HepG2 (cell line): ENCODE measurements at regions not wholly inside any gene's neighbourhood (a gene's known extent, or its start where the extent isn't known, plus 50 kb on each side); places are given as distances from the start of the nearest gene placed in this dataset.
"Not testable (repeated sequence)": the region's sequence is repeated elsewhere in the genome, so short reads cannot be mapped to it uniquely, and the experiment has no call there.

Experiments used
- ATAC-seq: fragments of 200-7000 bp; cut with Tn5 transposase; 3 replicates; pipeline ENCODE4 v1.9.1; 2020; ENCODE audit warnings: mild to moderate bottlenecking, moderate library complexity
- BruUV-seq: library from RNA; stranded (reverse); fragments of 400-500 nt; replicated peaks from 2 replicates; lab custom pipeline; 2021; lab: Mats Ljungman, UMichigan
- CTCF ChIA-PET: fragments of 300-600 bp; formaldehyde crosslinking; extraction: SDS; loops from one replicate; lab custom pipeline; 2021; ENCODE audit warnings: low total read pairs, inconsistent platforms, low intra/inter-chr PET ratio; lab: Yijun Ruan, JAX
- POLR2A ChIA-PET: fragments of 350-600 bp; sonication (Branson Sonifier 250); formaldehyde crosslinking; loops from one replicate; lab custom pipeline; 2020; ENCODE audit warnings: antibody characterized with exemption, inconsistent platforms; lab: Yijun Ruan, JAX
- DNase-seq: peaks from one replicate; pipeline ENCODE4 v3.0.0-alpha.2; 2015; ENCODE audit warnings: low spot score
- FAIRE-seq: peaks from 3 replicates; lab custom pipeline; 2011; peaks lifted over from hg19 to GRCh38; lab: Jason Lieb, UNC
- H2AFZ ChIP-seq: one replicate; pipeline ENCODE4 v1.6.1; 2011; ENCODE audit warnings: low read length, inconsistent platforms
- H3K27ac ChIP-seq: fragments of 300-600 bp; 3 replicates; pipeline ENCODE4 v1.8.0; 2011; ENCODE audit warnings: mixed run types, mild to moderate bottlenecking, mixed read lengths, low read length, inconsistent platforms; ENCODE audit not compliant: insufficient read depth; ENCODE audit errors: extremely low read length
- H3K27me3 ChIP-seq, 2 experiments: fragments of 200-600 bp in 1 of 2; 2 replicates in 1 of 2; 3 replicates in 1 of 2; pipeline versions ENCODE4 v1.6.0 to v1.8.0; 2011; ENCODE audit warnings: low read length in 2 of 2, mild to moderate bottlenecking in 2 of 2, moderate library complexity in 2 of 2, inconsistent platforms in 1 of 2; ENCODE audit not compliant: insufficient read depth in 2 of 2, control insufficient read depth in 1 of 2
- H3K36me3 ChIP-seq, 2 experiments: fragments of 200-600 bp in 1 of 2; replicated peaks in 1 of 2; 2 replicates in 1 of 2; 3 replicates in 1 of 2; pipeline versions ENCODE4 v1.5.1 to v1.8.0; 2011; ENCODE audit warnings: low read length in 2 of 2, inconsistent platforms in 1 of 2; ENCODE audit not compliant: insufficient read depth in 2 of 2, control insufficient read depth in 1 of 2
- H3K4me1 ChIP-seq: 2 replicates; pipeline ENCODE4 v1.5.1; 2012; ENCODE audit warnings: low read length, inconsistent platforms; ENCODE audit not compliant: insufficient read depth
- H3K4me2 ChIP-seq: 2 replicates; pipeline ENCODE4 v1.6.0; 2011; ENCODE audit warnings: low read depth, low read length, inconsistent platforms
- H3K4me3 ChIP-seq, 3 experiments: fragments of 200-600 bp in 1 of 3; sonication (generic), shearing (Covaris generic) in 1 of 3; replicated peaks in 1 of 3; 2 replicates each; pipeline ENCODE4 v1.5.1; 2011 to 2016; ENCODE audit warnings: low read length in 3 of 3, inconsistent platforms in 2 of 3, low read depth in 2 of 3, mild to moderate bottlenecking in 2 of 3, control low read depth in 1 of 3, mixed read lengths in 1 of 3; ENCODE audit not compliant: insufficient read depth in 1 of 3
- H3K79me2 ChIP-seq: one replicate; pipeline ENCODE4 v1.6.1; 2011; ENCODE audit warnings: low read length, inconsistent platforms; ENCODE audit not compliant: insufficient read depth
- H3K9ac ChIP-seq: 2 replicates; pipeline ENCODE4 v1.6.0; 2011; ENCODE audit warnings: mild to moderate bottlenecking, low read depth, low read length, inconsistent platforms; ENCODE audit not compliant: insufficient read depth
- H3K9me3 ChIP-seq: 2 replicates; pipeline ENCODE4 v1.5.1; 2012; ENCODE audit warnings: mild to moderate bottlenecking, low read length
- H4K20me1 ChIP-seq: 2 replicates; pipeline ENCODE4 v1.6.0; 2011; ENCODE audit warnings: inconsistent platforms, mild to moderate bottlenecking, low read length, moderate library complexity; ENCODE audit not compliant: insufficient read depth
- ARNT2 ChIP-seq: sonication (generic); formaldehyde crosslinking; IDR thresholded peaks from 2 replicates; pipeline ENCODE4 v1.8.0; 2022; ENCODE audit warnings: mild to moderate bottlenecking, low read depth, missing genetic modification reagents, moderate library complexity
- ATAD3A ChIP-seq: sonication (generic); formaldehyde crosslinking; IDR thresholded peaks from 2 replicates; pipeline ENCODE4 v1.4.0; 2020; ENCODE audit warnings: missing genetic modification reagents
- CREB1 ChIP-seq, 2 experiments: fragments of 450-650 bp in 1 of 2; IDR thresholded peaks; 2 replicates each; pipeline ENCODE4 v1.6.1; 2016 to 2017; ENCODE audit warnings: control low read depth in 1 of 2, mild to moderate bottlenecking in 1 of 2, missing compliant biosample characterization in 1 of 2, missing genetic modification characterization in 1 of 2
- HHEX ChIP-seq: IDR thresholded peaks from 2 replicates; pipeline ENCODE4 v1.6.1; 2016; ENCODE audit warnings: control low read depth
- HMGA1 ChIP-seq: sonication (generic); formaldehyde crosslinking; conservative IDR thresholded peaks from 2 replicates; pipeline ENCODE4 v1.4.0; 2020; ENCODE audit warnings: missing genetic modification reagents
- IRX3 ChIP-seq: sonication (generic); formaldehyde crosslinking; IDR thresholded peaks from 2 replicates; pipeline ENCODE4 v1.8.1; 2023; ENCODE audit warnings: mild to moderate bottlenecking, low read depth, missing genetic modification reagents, borderline replicate concordance
- NCOA1 ChIP-seq: sonication (generic); formaldehyde crosslinking; IDR thresholded peaks from 2 replicates; pipeline ENCODE4 v1.9.0; 2021; ENCODE audit warnings: missing genetic modification reagents
- NFE2L2 ChIP-seq: fragments of 150-350 bp; IDR thresholded peaks from 2 replicates; pipeline ENCODE4 v1.6.1; 2014; ENCODE audit warnings: low read length
- SCMH1 ChIP-seq: sonication (generic); formaldehyde crosslinking; IDR thresholded peaks from 2 replicates; pipeline ENCODE4 v1.9.0; 2021; ENCODE audit warnings: missing genetic modification reagents, mild to moderate bottlenecking, borderline replicate concordance
- ZNF274 ChIP-seq: sonication (generic); formaldehyde crosslinking; IDR thresholded peaks from 2 replicates; pipeline ENCODE4 v1.5.1; 2020; ENCODE audit warnings: mild to moderate bottlenecking, missing genetic modification reagents
- ZNF816 ChIP-seq: sonication (generic); formaldehyde crosslinking; IDR thresholded peaks from 2 replicates; pipeline ENCODE4 v1.8.0; 2022; ENCODE audit warnings: missing genetic modification reagents, mild to moderate bottlenecking, borderline replicate concordance
- ZSCAN21 ChIP-seq: sonication (generic); formaldehyde crosslinking; IDR thresholded peaks from 2 replicates; pipeline ENCODE4 v1.8.0; 2022; ENCODE audit warnings: mild to moderate bottlenecking, missing genetic modification reagents, moderate library complexity, borderline replicate concordance
- ZSCAN29 ChIP-seq: sonication (generic); formaldehyde crosslinking; conservative IDR thresholded peaks from 2 replicates; pipeline ENCODE4 v1.4.0; 2020; ENCODE audit warnings: mild to moderate bottlenecking, missing genetic modification reagents
- WGBS: methylation state at CpG from one replicate; pipeline ENCODE4 v1.1.6; 2017; ENCODE audit warnings: low lambda C conversion rate; 5-methylcytosine and 5-hydroxymethylcytosine counted together
- in situ Hi-C: cut with HindIII; loops from 2 replicates; pipeline ENCODE4 v1.10.0; 2017; ENCODE audit warnings: low pct_unique_long_range_greater_than_20kb; ENCODE audit not compliant: extremely low pct_ligation_motif_present
- intact Hi-C: fragments of 100-400 bp; cut with micrococcal nuclease; formaldehyde crosslinking; loops from one replicate; pipeline ENCODE4 v1.10.0; 2022; ENCODE audit not compliant: unreplicated experiment
- TF ChIP-seq, protein P1 (sequence below): fragments of 450-650 bp; IDR thresholded peaks from 2 replicates; pipeline ENCODE4 v1.6.1; 2016

DNA sequence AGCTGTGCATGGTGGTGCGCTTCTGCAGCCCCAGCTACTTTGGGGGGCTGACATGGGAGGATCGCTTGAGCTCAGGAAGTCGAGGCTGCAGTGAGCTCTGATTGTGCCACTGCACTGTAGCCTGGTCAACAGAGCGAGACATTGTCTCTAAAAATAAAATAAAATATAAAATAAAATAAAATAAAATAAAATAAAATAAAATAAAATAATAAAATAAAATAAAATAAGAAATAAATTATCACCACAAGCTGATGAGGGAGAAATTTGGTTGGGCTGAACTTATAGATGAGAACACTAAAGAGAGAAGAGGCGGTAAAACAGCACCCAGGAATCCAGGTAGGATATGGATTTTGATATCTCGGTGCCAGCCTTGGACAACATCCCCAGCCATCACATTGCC lies 933.7 kb downstream of the NLGN4X start:
- POLR2A ChIA-PET, result no interaction called here
- FAIRE-seq, result no peak
- WGBS, result 30% methylated on average over 6 of the region's 6 CpGs
- Histone ChIP-seq H2AFZ (no peak overlapping the region), H3K36me3 (no peaks in the 10 kb centered on the region)
- TF ChIP-seq ZNF274 (CRISPR knock-in tag), result no peak
- TF ChIP-seq NFE2L2, result no peak
- TF ChIP-seq ATAD3A (CRISPR knock-in tag), result no peak
- TF ChIP-seq CREB1 (IDR thresholded peaks at IDR 0.05), result no peak
- no peak for TF ChIP-seq CREB1 (CRISPR knock-in tag; IDR thresholded peaks at IDR 0.05)
- TF ChIP-seq ZSCAN21 (CRISPR knock-in tag), result no peak
- no peak for TF ChIP-seq IRX3 (CRISPR knock-in tag)
- no peak for TF ChIP-seq HMGA1 (CRISPR knock-in tag)
- TF ChIP-seq NCOA1 (CRISPR knock-in tag), result no peak
- no peak for TF ChIP-seq ARNT2 (CRISPR knock-in tag)
- no peak for TF ChIP-seq HHEX
- TF ChIP-seq ZSCAN29 (CRISPR knock-in tag), result no peak
- TF ChIP-seq, all 625 proteins: peak for 0
- in situ Hi-C loops (no loop called here), intact Hi-C loops (no loop called here)
- Histone ChIP-seq H3K9me3 (peaks cover 25% of the 10 kb centered on the region), H3K4me3 (no peak overlapping the region), H3K27ac (no peak overlapping the region), H3K4me1 (no peaks in the 10 kb centered on the region), H4K20me1 (no peaks in the 10 kb centered on the region), H3K27me3 (no peaks in the 10 kb centered on the region), H3K79me2 (no peaks in the 10 kb centered on the region), H3K4me2 (no peak overlapping the region), H3K9ac (no peak overlapping the region)
- no peak for ATAC-seq
- no peak for DNase-seq
- CTCF ChIA-PET, result no interaction called here
- no TSS peak for BruUV-seq

DNA sequence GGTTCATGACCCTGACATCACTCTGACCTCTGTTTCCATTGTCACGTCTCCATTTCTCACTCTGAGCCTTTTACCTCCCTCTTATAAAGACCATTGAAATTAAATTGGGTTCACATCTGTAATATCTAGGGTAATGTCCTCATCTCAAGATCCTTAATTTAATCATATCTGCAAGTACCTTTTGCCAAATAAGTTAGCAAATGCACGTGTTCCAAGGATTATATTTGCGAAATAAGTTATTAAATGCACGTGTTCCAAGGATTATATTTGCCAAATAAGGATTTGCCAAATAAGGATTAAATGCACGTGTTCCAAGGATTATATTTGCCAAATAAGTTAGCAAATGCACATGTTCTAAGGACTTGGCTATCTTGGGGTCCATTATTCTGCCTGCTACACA lies 938.0 kb downstream of the NLGN4X start:
- Histone ChIP-seq H3K4me3 (no peak overlapping the region), H3K36me3 (no peaks in the 10 kb centered on the region), H4K20me1 (no peaks in the 10 kb centered on the region), H3K9ac (no peak overlapping the region), H3K27me3 (no peaks in the 10 kb centered on the region), H2AFZ (no peak overlapping the region), H3K4me2 (no peak overlapping the region), H3K27ac (no peak overlapping the region)
- FAIRE-seq (no peak), ATAC-seq (no peak), DNase-seq (no peak)
- CTCF ChIA-PET, result no interaction called here
- 33% methylated on average over 5 of the region's 5 CpGs for WGBS
- intact Hi-C loops, result no loop called here
- TF ChIP-seq SCMH1 (CRISPR knock-in tag) (no peak), ZNF816 (no peak)
- TF ChIP-seq, protein P1, sequence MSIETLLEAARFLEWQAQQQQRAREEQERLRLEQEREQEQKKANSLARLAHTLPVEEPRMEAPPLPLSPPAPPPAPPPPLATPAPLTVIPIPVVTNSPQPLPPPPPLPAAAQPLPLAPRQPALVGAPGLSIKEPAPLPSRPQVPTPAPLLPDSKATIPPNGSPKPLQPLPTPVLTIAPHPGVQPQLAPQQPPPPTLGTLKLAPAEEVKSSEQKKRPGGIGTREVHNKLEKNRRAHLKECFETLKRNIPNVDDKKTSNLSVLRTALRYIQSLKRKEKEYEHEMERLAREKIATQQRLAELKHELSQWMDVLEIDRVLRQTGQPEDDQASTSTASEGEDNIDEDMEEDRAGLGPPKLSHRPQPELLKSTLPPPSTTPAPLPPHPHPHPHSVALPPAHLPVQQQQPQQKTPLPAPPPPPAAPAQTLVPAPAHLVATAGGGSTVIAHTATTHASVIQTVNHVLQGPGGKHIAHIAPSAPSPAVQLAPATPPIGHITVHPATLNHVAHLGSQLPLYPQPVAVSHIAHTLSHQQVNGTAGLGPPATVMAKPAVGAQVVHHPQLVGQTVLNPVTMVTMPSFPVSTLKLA, result peak; percentile 83
- TF ChIP-seq, all 625 proteins: peak for 1
- Histone ChIP-seq H3K79me2 (no peaks in the 10 kb centered on the region), H3K4me1 (no peaks in the 10 kb centered on the region), H3K9me3 (peaks cover 40% of the 10 kb centered on the region)
- no TSS peak for BruUV-seq
- POLR2A ChIA-PET, result no interaction called here
- in situ Hi-C loops, result no loop called here

- H3K9ac ChIP-seq, intact Hi-C loops, H3K4me2 ChIP-seq, H3K36me3 ChIP-seq, H2AFZ ChIP-seq, H3K4me1 ChIP-seq, FAIRE-seq, in situ Hi-C loops, POLR2A ChIA-PET, DNase-seq, H3K79me2 ChIP-seq, CTCF ChIA-PET, H3K27ac ChIP-seq, BruUV-seq, H3K27me3 ChIP-seq, H4K20me1 ChIP-seq, ATAC-seq, H3K4me3 ChIP-seq: not testable (repeated sequence)
- 0% methylated on average over 1 of the region's 1 CpG for WGBS
- peaks cover 47% of the 10 kb centered on the region for H3K9me3 ChIP-seq
These were observed 938.7 kb downstream of the NLGN4X start for GRCh38 chrX:5289949-5290348.
